HEK293 (cell line): ENCODE measurements at regions not wholly inside any gene's neighbourhood (a gene's known extent, or its start where the extent isn't known, plus 50 kb on each side); places are given as distances from the start of the nearest gene placed in this dataset.

Source experiments
- CTCF ChIA-PET: fragments of 350-600 bp; formaldehyde crosslinking; extraction: SDS; loops from one replicate; lab custom pipeline; 2021; ENCODE audit warnings: antibody characterized with exemption; lab: Yijun Ruan, JAX
- POLR2A ChIA-PET: fragments of 300-600 bp; formaldehyde crosslinking; extraction: SDS; loops from one replicate; lab custom pipeline; 2020; ENCODE audit warnings: antibody characterized with exemption, inconsistent platforms; lab: Yijun Ruan, JAX
- H3K27ac ChIP-seq: fragments of 200-500 bp; sonication (Bioruptor generic); 2 replicates; pipeline ENCODE4 v1.5.1; 2014; ENCODE audit warnings: low read depth, low read length, control low read depth, inconsistent platforms; ENCODE audit errors: extremely low read depth
- H3K36me3 ChIP-seq, 2 experiments: fragments of 200-500 bp in 1 of 2; sonication (Bioruptor generic) in 1 of 2; 1 replicate in 1 of 2; 2 replicates in 1 of 2; pipeline ENCODE4 v1.5.1; 2014 to 2017; ENCODE audit warnings: inconsistent platforms in 2 of 2, low read length in 2 of 2; ENCODE audit not compliant: control insufficient read depth in 2 of 2, insufficient read depth in 1 of 2
- H3K4me1 ChIP-seq: fragments of 200-500 bp; sonication (Bioruptor generic); 2 replicates; pipeline ENCODE4 v1.5.1; 2014; ENCODE audit warnings: mild to moderate bottlenecking, low read length, inconsistent platforms; ENCODE audit not compliant: control insufficient read depth, insufficient read depth
- H3K4me3 ChIP-seq: 2 replicates; pipeline ENCODE4 v1.5.1; 2011; ENCODE audit warnings: low read depth, mild to moderate bottlenecking, control low read depth, low read length, moderate library complexity
- H3K9me3 ChIP-seq: fragments of 200-500 bp; sonication (Bioruptor generic); 2 replicates; pipeline ENCODE4 v1.5.1; 2014; ENCODE audit warnings: low read depth, low read length, inconsistent platforms; ENCODE audit not compliant: control insufficient read depth, insufficient read depth
- EGR2 ChIP-seq: fragments of 450-650 bp; formaldehyde crosslinking; IDR thresholded peaks from 2 replicates; pipeline ENCODE4 v1.5.1; 2016; ENCODE audit warnings: low read depth, missing biosample characterization, missing genetic modification characterization
- FEZF1 ChIP-seq: fragments of 450-650 bp; formaldehyde crosslinking; IDR thresholded peaks from 2 replicates; pipeline ENCODE4 v1.5.1; 2016; ENCODE audit warnings: missing biosample characterization, missing genetic modification characterization
- MYNN ChIP-seq: fragments of 450-650 bp; formaldehyde crosslinking; IDR thresholded peaks from 2 replicates; pipeline ENCODE4 v1.5.1; 2016; ENCODE audit warnings: missing biosample characterization, missing genetic modification characterization, borderline replicate concordance
- PBX3 ChIP-seq: sonication (generic); formaldehyde crosslinking; IDR thresholded peaks from 2 replicates; pipeline ENCODE4 v1.8.1; 2022; ENCODE audit warnings: mild to moderate bottlenecking, moderate library complexity, missing genetic modification reagents
- PRDM2 ChIP-seq: fragments of 450-650 bp; formaldehyde crosslinking; IDR thresholded peaks from 2 replicates; pipeline ENCODE4 v1.5.1; 2016; ENCODE audit warnings: missing biosample characterization, missing genetic modification characterization, borderline replicate concordance
- PRDM6 ChIP-seq: fragments of 450-650 bp; formaldehyde crosslinking; IDR thresholded peaks from 2 replicates; pipeline ENCODE4 v1.5.1; 2017; ENCODE audit warnings: missing biosample characterization, missing genetic modification characterization
- SETDB1 ChIP-seq: IDR thresholded peaks from one replicate; pipeline ENCODE4 v1.6.1; 2017; ENCODE audit warnings: mild to moderate bottlenecking, low read length, moderate library complexity, mixed read lengths; ENCODE audit not compliant: insufficient read length
- TRIM28 ChIP-seq: IDR thresholded peaks from 2 replicates; pipeline ENCODE4 v1.6.1; 2011; ENCODE audit warnings: low read length, control low read depth, borderline replicate concordance
- ZFP3 ChIP-seq: fragments of 450-650 bp; formaldehyde crosslinking; IDR thresholded peaks from 2 replicates; pipeline ENCODE4 v1.5.1; 2016; ENCODE audit warnings: low read depth, missing biosample characterization, missing genetic modification characterization
- ZNF157 ChIP-seq: fragments of 450-650 bp; formaldehyde crosslinking; IDR thresholded peaks from 2 replicates; pipeline ENCODE4 v1.5.1; 2016; ENCODE audit warnings: missing biosample characterization, missing genetic modification characterization
- ZNF350 ChIP-seq: fragments of 450-650 bp; formaldehyde crosslinking; IDR thresholded peaks from 2 replicates; pipeline ENCODE4 v1.5.0; 2017; ENCODE audit warnings: missing biosample characterization, mild to moderate bottlenecking, missing genetic modification characterization
- ZNF354C ChIP-seq: fragments of 450-650 bp; formaldehyde crosslinking; IDR thresholded peaks from 2 replicates; pipeline ENCODE4 v1.5.1; 2016; ENCODE audit warnings: missing biosample characterization, missing genetic modification characterization, low read depth, borderline replicate concordance
- ZNF473 ChIP-seq: fragments of 450-650 bp; formaldehyde crosslinking; IDR thresholded peaks from 2 replicates; pipeline ENCODE4 v1.5.1; 2017; ENCODE audit warnings: missing biosample characterization, missing genetic modification characterization
- ZNF510 ChIP-seq: fragments of 450-650 bp; formaldehyde crosslinking; IDR thresholded peaks from 2 replicates; pipeline ENCODE4 v1.5.1; 2018; ENCODE audit warnings: mild to moderate bottlenecking, missing genetic modification characterization, missing biosample characterization; ENCODE audit not compliant: insufficient replicate concordance
- ZNF514 ChIP-seq: fragments of 450-650 bp; formaldehyde crosslinking; IDR thresholded peaks from 2 replicates; pipeline ENCODE4 v1.5.1; 2016; ENCODE audit warnings: missing biosample characterization, missing genetic modification characterization
- ZNF654 ChIP-seq: fragments of 450-650 bp; formaldehyde crosslinking; IDR thresholded peaks from 2 replicates; pipeline ENCODE4 v1.5.1; 2016; ENCODE audit warnings: low read depth, missing biosample characterization, missing genetic modification characterization
- ZNF747 ChIP-seq: fragments of 450-650 bp; formaldehyde crosslinking; IDR thresholded peaks from 2 replicates; pipeline ENCODE4 v1.5.1; 2016; ENCODE audit warnings: missing biosample characterization, missing genetic modification characterization
- ZNF768 ChIP-seq: fragments of 450-650 bp; formaldehyde crosslinking; IDR thresholded peaks from 2 replicates; pipeline ENCODE4 v1.5.1; 2018; ENCODE audit warnings: missing biosample characterization, mild to moderate bottlenecking, missing genetic modification characterization
- ZNF785 ChIP-seq: fragments of 450-650 bp; formaldehyde crosslinking; IDR thresholded peaks from 2 replicates; pipeline ENCODE4 v1.5.1; 2016; ENCODE audit warnings: missing biosample characterization, missing genetic modification characterization
- ZSCAN16 ChIP-seq: fragments of 450-650 bp; formaldehyde crosslinking; IDR thresholded peaks from 2 replicates; pipeline ENCODE4 v1.5.1; 2016; ENCODE audit warnings: missing biosample characterization, missing genetic modification characterization
- ZXDB ChIP-seq: fragments of 450-650 bp; formaldehyde crosslinking; IDR thresholded peaks from 2 replicates; pipeline ENCODE4 v1.5.1; 2016; ENCODE audit warnings: missing biosample characterization, missing genetic modification characterization
- TF ChIP-seq, protein P1 (sequence below): fragments of 450-650 bp; formaldehyde crosslinking; IDR thresholded peaks from 2 replicates; pipeline ENCODE4 v1.5.1; 2017; ENCODE audit warnings: missing biosample characterization, mild to moderate bottlenecking, missing genetic modification characterization, moderate library complexity

DNA sequence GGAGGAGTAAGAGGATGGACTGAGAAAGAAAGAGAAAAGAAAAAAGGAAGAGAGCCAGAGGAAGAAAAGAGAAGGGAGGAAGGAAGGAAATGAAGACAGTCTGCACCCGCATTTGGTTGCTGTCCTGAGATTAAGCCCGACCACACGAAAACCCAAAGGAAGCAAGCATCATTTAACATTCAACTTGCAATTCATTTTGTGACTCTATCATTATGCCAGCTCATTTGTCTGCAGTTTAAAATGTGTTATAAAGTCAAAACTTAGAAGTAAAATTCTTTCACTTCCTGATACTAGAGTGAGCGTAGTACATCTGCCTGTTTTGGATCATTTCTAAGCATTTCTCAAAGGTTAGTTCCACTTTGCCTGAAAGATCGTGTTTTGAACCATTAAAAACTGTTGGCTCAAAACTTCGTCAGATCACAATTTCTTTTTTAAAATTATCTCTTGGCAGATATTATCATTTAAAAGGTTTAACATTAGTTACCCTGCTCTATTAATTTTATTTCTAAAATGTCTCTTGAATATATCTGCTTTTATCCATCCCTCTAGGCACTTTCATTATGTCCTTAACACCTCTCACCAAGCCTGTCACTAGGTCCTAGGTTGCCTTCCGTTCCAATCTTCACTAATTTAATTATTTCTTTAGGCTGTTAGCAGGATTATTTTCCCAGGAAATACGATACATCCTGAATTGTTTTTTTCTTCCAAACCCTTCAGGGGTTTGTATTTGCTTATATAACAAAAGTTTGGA lies 240.9 kb downstream of the TLE4 start (continued):
- TF ChIP-seq PRDM2 = no peak
- TF ChIP-seq TRIM28 = no peak
- no peak for TF ChIP-seq ZXDB (tag by site-specific recombination)
- TF ChIP-seq SETDB1 = no peak
- no peak for TF ChIP-seq ZSCAN16 (tag by site-specific recombination)
- TF ChIP-seq ZNF510 (tag by site-specific recombination) = no peak
- TF ChIP-seq ZNF350 (tag by site-specific recombination) = no peak
- TF ChIP-seq ZNF157 (tag by site-specific recombination) = no peak

- Histone ChIP-seq H3K36me3 (no peaks in the 10 kb centered on the region), H3K4me1 (no peaks in the 10 kb centered on the region), H3K27ac (no peak overlapping the region), H3K4me3 (no peak overlapping the region), H3K9me3 (no peaks in the 10 kb centered on the region)
- ChIA-PET CTCF (no interaction called here), POLR2A (no interaction called here)
- TF ChIP-seq ZNF785 (tag by site-specific recombination) (no peak), TRIM28 (0 out of 2 replicates have a peak, but pooled peaks have one; percentile 6), PBX3 (CRISPR knock-in tag) (no peak), ZNF654 (no peak)
Measured at GRCh38 chr9:79812099-79812498, 240.3 kb downstream of the TLE4 start.

GRCh38 chr9:79809931-79810330 lies 238.2 kb downstream of the TLE4 start:
- H3K4me3 ChIP-seq = no peak overlapping the region
- ChIA-PET CTCF (no interaction called here), POLR2A (no interaction called here)
- H3K36me3 ChIP-seq = no peaks in the 10 kb centered on the region
- no peak overlapping the region for H3K27ac ChIP-seq
- H3K9me3 ChIP-seq = no peaks in the 10 kb centered on the region
- H3K4me1 ChIP-seq = no peaks in the 10 kb centered on the region
- TF ChIP-seq ZNF747 (tag by site-specific recombination) (no peak), ZNF768 (tag by site-specific recombination) (no peak), ZFP3 (no peak), ZNF354C (tag by site-specific recombination) (no peak), ZNF514 (no peak), FEZF1 (tag by site-specific recombination) (0 out of 2 replicates have a peak, but pooled peaks have one; percentile 28), PRDM6 (tag by site-specific recombination) (peak; percentile 41), ZNF473 (tag by site-specific recombination) (no peak), EGR2 (tag by site-specific recombination) (no peak), MYNN (tag by site-specific recombination) (no peak)
- TF ChIP-seq, protein P1, sequence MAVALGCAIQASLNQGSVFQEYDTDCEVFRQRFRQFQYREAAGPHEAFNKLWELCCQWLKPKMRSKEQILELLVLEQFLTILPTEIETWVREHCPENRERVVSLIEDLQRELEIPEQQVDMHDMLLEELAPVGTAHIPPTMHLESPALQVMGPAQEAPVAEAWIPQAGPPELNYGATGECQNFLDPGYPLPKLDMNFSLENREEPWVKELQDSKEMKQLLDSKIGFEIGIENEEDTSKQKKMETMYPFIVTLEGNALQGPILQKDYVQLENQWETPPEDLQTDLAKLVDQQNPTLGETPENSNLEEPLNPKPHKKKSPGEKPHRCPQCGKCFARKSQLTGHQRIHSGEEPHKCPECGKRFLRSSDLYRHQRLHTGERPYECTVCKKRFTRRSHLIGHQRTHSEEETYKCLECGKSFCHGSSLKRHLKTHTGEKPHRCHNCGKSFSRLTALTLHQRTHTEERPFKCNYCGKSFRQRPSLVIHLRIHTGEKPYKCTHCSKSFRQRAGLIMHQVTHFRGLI (tag by site-specific recombination) = no peak
